Upper lobe of left lung (tissue), 4 donors: ENCODE measurements at regions not wholly inside any gene's neighbourhood (a gene's known extent, or its start where the extent isn't known, plus 50 kb on each side); places are given as distances from the start of the nearest gene placed in this dataset.

Source experiments
- EP300 ChIP-seq, 4 donors: sonication (generic); formaldehyde crosslinking; IDR thresholded peaks; one replicate each; pipeline ENCODE4 v1.5.1; 2017; ENCODE audit warnings: antibody characterized with exemption in 4 of 4, control low read depth in 2 of 4
- POLR2A ChIP-seq, 4 donors: fragments of 450-650 bp; IDR thresholded peaks; one replicate each; pipeline ENCODE4 v1.5.1; 2016 to 2017; ENCODE audit warnings: antibody characterized with exemption in 4 of 4, mild to moderate bottlenecking in 2 of 4
- TF ChIP-seq, protein P1 (sequence below), 6 experiments: fragments of 450-650 bp in 4 of 6; fragments of 200-600 bp in 2 of 6; sonication (generic) in 2 of 6; IDR thresholded peaks; one replicate each; pipeline ENCODE4 v1.5.1; 2016 to 2019; ENCODE audit warnings: antibody characterized with exemption in 6 of 6

GRCh38 chr12:96112733-96113132 lies 77.3 kb upstream of the LTA4H start:
- TF ChIP-seq, protein P1, sequence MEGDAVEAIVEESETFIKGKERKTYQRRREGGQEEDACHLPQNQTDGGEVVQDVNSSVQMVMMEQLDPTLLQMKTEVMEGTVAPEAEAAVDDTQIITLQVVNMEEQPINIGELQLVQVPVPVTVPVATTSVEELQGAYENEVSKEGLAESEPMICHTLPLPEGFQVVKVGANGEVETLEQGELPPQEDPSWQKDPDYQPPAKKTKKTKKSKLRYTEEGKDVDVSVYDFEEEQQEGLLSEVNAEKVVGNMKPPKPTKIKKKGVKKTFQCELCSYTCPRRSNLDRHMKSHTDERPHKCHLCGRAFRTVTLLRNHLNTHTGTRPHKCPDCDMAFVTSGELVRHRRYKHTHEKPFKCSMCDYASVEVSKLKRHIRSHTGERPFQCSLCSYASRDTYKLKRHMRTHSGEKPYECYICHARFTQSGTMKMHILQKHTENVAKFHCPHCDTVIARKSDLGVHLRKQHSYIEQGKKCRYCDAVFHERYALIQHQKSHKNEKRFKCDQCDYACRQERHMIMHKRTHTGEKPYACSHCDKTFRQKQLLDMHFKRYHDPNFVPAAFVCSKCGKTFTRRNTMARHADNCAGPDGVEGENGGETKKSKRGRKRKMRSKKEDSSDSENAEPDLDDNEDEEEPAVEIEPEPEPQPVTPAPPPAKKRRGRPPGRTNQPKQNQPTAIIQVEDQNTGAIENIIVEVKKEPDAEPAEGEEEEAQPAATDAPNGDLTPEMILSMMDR (IDR thresholded peaks at IDR 0.05), result no peak
- TF ChIP-seq POLR2A (IDR thresholded peaks at IDR 0.05) (no peak), EP300 (IDR thresholded peaks at IDR 0.05) (no peak)
